ENCODE measurements at regions not wholly inside any gene's neighbourhood (a gene's known extent, or its start where the extent isn't known, plus 50 kb on each side); places are given as distances from the start of the nearest gene placed in this dataset.
"Not testable (repeated sequence)": the region's sequence is repeated elsewhere in the genome, so short reads cannot be mapped to it uniquely, and the experiment has no call there.

- DNase-seq, result no peak
These were observed 54.3 kb upstream of the LRCH1 start for GRCh38 chr13:46498650-46499049.

DNA sequence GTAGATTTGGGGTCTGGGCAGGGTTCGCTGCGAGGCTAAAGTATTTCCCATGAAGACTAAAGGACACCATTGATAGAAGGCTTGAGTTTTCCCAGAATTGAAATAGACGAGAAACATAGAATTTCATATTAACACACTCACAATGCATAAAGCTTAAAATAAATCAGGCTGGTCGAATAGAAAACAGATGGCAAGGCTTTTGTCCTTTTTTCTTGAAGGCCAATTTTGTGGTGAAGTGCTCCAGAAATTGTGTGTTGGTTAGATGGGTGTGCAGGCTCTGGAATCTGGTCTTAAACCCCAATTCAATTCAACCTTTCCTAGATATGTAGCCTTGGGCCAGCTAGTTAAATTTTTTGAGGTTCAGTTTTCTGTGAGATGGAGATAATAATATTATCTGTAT lies 56.9 kb upstream of the LRCH1 start:
- DNase-seq, result no peak

- DNase-seq, result no peak
These were observed 57.3 kb upstream of the LRCH1 start for GRCh38 chr13:46495651-46496050.

- DNase-seq, result no peak
These were observed 57.9 kb upstream of the LRCH1 start for GRCh38 chr13:46495066-46495465.

DNA sequence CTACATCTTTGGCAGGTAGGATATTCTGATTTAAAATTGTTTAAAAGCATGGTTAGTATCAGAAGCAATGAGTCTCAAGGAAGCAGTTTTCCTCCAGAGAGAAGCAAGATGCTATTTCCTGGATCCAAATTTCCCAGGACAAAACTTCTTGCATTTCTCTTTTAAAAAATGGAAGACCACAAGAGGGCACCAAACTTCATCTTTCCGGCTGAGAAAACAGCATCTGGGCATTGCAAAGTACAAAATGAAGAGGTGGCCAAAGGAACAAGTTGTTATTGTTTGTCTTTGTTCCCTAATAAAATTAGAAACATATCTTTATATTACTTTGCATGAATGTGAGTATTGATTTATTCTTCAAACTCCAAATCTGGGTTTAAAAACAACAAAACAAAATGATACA lies 60.0 kb upstream of the LRCH1 start:
- peak; percentile 61 for DNase-seq

DNA sequence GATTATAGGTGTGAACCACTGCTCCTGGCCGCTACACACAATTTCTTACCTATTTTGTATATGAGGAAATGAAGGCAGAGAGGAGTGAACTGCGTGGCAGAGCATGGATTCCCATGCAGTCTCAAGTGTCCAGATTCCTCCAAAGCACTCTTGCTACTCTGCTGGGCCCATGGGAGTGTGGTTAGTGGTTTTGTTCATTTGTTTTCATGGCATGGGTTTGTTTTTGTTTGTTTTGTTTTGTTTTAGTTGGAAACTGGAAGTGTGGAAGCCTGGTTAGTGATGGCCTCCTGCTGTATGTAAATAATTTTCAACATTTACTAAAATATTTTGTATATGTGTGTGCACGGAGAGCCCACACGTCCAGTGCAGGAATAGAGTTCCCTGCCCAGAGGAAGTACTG lies 61.3 kb upstream of the LRCH1 start:
- no peak for DNase-seq

GRCh38 chr13:46490713-46491112 lies 62.3 kb upstream of the LRCH1 start:
- DNase-seq, result not testable (repeated sequence)

- peak; percentile 18 for DNase-seq
These were observed 62.8 kb upstream of the LRCH1 start for GRCh38 chr13:46490129-46490528.

GRCh38 chr13:46489586-46490023 lies 63.4 kb upstream of the LRCH1 start:
- peak; percentile 82 for DNase-seq

- DNase-seq, result no peak
These were observed 65.2 kb upstream of the LRCH1 start for GRCh38 chr13:46487748-46488147.

- DNase-seq, result no peak
These were observed 66.7 kb upstream of the LRCH1 start for GRCh38 chr13:46486270-46486669.

DNA sequence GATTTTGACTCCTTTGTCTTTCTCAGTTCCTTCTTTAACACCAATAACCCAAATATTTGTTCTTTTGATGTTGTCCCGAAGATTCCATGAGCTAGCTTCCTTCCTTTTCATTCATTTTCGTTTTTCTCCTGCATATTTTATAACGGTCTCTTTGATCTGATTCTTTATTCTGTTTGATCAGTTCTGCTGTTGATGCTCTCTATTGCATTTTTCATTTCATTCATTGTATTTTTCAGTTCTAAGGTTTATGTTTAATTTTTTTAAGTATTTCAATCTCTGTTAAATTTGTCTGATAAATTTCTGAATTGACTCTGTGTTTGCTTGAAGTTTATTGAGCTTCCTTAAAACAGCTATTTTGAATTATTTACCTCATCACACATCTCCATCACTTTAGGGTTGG lies 68.4 kb upstream of the LRCH1 start:
- DNase-seq, result no peak

- no peak for DNase-seq
These were observed 71.8 kb upstream of the LRCH1 start for GRCh38 chr13:46481166-46481565.

DNA sequence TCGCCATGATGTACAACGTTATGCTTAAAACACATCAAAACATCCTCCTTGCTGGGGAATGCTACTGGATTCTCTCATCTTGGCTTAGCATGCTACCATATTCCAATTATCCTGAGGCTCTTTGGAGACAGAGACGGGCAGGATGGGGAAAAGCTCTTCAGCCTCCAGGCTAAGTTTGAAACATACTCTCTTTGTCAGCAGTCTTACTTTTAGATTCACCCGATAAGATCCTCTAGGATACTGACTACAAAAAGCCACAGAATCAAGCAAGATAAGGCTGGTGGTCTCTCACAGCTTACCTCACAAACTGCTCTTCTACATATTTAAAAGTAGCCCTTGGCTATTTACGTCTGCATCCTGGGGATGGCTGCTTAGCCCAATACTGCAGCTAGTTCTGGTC lies 72.8 kb upstream of the LRCH1 start:
- DNase-seq, result no peak

DNA sequence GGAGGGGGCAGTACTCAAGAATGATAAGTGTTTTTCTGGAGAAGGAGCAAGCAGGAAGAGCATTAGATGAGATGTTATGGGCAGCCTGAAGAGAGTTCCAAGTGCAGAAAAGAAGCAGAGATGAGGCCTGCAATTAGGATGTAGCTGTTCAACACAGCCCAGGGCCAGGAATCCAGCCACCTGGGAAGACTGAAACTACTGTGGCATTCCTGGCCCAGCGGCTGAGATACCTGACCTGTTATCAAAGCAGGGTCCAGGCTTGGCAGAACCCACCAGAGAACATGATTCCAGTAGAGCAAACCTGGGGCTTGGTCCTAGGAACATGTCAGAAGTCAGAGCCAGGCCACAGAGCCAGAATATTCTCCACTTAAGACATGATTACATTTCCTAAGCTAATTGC lies 73.3 kb upstream of the LRCH1 start:
- DNase-seq, result no peak

DNA sequence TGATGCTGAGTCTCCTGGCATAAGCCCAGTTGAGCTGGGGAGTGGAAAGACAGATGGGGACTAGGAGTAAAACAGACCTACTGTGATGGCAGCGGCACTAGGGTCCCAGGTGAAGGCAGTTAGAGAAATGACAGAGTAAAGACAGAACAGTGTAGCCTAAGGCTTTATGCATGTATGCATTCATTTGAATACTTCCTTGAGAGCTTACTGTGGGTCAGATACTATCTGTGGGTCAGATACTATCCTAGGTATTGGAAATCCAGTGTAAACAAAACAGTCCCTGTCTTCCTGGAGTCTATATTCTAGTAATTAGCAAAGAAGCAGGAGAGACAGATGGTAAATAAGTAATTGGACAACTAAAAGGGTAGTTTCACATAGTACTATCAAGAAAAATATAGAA lies 73.7 kb upstream of the LRCH1 start:
- DNase-seq, result no peak

DNA sequence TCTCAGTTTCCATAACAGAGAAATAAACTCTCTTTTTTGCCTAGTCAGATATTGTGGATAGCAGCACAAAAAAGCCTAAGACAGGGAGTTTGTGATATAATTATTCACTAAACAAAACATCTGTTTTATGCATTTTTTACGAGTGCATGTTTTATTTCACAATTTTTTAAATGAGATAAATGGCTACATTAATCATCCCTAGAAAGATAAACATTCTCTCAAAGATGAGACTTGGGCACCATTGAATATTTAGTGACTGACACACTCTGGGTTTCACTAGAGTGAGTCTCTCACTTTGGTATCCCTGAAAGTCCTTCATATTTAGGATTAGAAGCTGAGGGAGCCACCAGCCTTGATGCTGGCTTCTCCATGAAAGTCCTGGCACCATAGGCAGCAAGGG lies 74.3 kb upstream of the LRCH1 start:
- DNase-seq, result no peak

GRCh38 chr13:46476174-46476573 lies 76.8 kb upstream of the LRCH1 start:
- DNase-seq, result no peak

GRCh38 chr13:46475541-46475991 lies 77.4 kb upstream of the LRCH1 start:
- DNase-seq, result peak; percentile 83

DNA sequence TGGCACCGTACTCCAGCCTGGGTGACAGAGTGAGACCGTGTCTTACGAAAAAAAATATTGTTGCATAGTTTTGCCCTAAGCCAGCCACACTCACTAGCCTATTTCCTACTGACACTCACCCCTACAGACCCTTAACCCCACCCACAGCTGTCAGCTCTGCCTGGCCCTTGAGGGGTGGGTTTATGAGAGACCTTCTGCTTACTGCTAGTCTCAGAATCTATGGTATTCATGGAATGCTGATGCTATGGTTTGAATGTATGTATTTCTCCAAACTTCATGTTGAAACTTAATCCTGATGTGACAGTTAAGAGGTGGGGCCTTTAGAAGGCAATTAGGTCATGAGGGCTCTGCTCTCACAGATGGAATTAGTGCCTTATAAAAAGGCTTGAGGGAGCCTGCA lies 79.2 kb upstream of the LRCH1 start:
- DNase-seq, result no peak

DNA sequence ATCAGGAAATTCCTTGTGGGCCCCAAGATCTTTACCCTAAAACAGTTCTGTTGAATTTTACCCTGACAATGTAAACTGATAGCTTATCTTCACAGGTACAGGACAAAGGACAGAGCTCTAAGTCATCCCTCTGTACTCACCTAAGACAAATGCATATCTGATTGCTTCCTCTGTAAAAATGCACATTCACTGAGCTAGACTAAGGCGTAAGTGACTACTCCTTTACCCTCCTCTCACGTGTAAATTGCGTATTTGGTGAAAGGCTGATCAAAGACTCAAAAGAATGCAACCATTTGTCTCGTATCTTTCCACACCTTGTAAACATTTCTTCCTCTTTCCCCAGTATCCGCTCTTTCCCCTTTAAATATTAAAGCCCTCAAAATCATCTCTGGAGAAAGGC lies 80.6 kb upstream of the LRCH1 start:
- DNase-seq, result no peak

GRCh38 chr13:46469699-46470098 lies 82.6 kb upstream of the RUBCNL start:
- DNase-seq, result not testable (repeated sequence)

- peak; percentile 45 for DNase-seq
These were observed 81.8 kb upstream of the RUBCNL start for GRCh38 chr13:46468570-46469463.

- not testable (repeated sequence) for DNase-seq
These were observed 80.6 kb upstream of the RUBCNL start for GRCh38 chr13:46467694-46468093.

GRCh38 chr13:46466074-46466473 lies 79.0 kb upstream of the RUBCNL start:
- not testable (repeated sequence) for DNase-seq
